ENCODE measurements at regions not wholly inside any gene's neighbourhood (a gene's known extent, or its start where the extent isn't known, plus 50 kb on each side); places are given as distances from the start of the nearest gene placed in this dataset.

DNA sequence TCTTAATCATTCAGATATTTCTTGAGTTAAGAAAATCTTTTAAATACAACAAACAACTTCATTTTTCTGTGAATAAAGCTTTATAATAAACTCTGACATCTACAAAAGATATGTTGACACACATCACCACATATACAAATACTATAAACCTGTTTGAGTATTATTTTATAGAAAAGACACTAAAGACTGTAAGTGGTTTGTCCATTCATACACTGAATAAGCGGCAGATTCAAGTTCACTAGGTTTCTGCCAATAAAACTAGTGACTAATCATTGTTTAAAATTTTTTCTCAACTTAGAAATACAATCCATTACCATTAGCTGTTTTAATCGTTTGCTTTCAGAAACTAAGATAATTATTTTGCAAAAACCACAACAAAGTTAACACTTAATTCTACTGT, 1900.0 kb downstream of the C4orf33 start:
- Histone ChIP-seq H4K20me1 (ENCODE audit: insufficient read depth) (no peaks in the 10 kb centered on the region), H3K9me3 (ENCODE audit: low read length) (no peaks in the 10 kb centered on the region), H3K9me2 (ENCODE audit: insufficient read depth, low read length) (no peaks in the 10 kb centered on the region), H3K9ac (ENCODE audit: low read length) (no peak overlapping the region), H3K4me3 (ENCODE audit: low read length) (no peak overlapping the region), H3K4me2 (ENCODE audit: low read length) (no peak overlapping the region), H2AFZ (ENCODE audit: low read depth, low read length) (no peak overlapping the region), H3K27me3 (ENCODE audit: insufficient read depth, low read depth, low read length) (no peaks in the 10 kb centered on the region), H3K27ac (ENCODE audit: low read length) (no peak overlapping the region), H3K36me3 (ENCODE audit: insufficient read depth, low read length) (no peaks in the 10 kb centered on the region), H3F3A (ENCODE audit: insufficient read depth, low read length, poor library complexity, severe bottlenecking) (no peaks in the 10 kb centered on the region), H3K79me2 (replicated peaks; ENCODE audit: insufficient read depth, low read length) (no peaks in the 10 kb centered on the region)
- no peak for TF ChIP-seq TAF1 (IDR thresholded peaks at IDR 0.05; ENCODE audit: low read depth)
- TF ChIP-seq, protein P1, sequence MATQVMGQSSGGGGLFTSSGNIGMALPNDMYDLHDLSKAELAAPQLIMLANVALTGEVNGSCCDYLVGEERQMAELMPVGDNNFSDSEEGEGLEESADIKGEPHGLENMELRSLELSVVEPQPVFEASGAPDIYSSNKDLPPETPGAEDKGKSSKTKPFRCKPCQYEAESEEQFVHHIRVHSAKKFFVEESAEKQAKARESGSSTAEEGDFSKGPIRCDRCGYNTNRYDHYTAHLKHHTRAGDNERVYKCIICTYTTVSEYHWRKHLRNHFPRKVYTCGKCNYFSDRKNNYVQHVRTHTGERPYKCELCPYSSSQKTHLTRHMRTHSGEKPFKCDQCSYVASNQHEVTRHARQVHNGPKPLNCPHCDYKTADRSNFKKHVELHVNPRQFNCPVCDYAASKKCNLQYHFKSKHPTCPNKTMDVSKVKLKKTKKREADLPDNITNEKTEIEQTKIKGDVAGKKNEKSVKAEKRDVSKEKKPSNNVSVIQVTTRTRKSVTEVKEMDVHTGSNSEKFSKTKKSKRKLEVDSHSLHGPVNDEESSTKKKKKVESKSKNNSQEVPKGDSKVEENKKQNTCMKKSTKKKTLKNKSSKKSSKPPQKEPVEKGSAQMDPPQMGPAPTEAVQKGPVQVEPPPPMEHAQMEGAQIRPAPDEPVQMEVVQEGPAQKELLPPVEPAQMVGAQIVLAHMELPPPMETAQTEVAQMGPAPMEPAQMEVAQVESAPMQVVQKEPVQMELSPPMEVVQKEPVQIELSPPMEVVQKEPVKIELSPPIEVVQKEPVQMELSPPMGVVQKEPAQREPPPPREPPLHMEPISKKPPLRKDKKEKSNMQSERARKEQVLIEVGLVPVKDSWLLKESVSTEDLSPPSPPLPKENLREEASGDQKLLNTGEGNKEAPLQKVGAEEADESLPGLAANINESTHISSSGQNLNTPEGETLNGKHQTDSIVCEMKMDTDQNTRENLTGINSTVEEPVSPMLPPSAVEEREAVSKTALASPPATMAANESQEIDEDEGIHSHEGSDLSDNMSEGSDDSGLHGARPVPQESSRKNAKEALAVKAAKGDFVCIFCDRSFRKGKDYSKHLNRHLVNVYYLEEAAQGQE (IDR thresholded peaks at IDR 0.05; ENCODE audit: borderline replicate concordance) = no peak
- TF ChIP-seq RAD21 (conservative IDR thresholded peaks at IDR 0.05) = no peak
- TF ChIP-seq EZH2 (IDR thresholded peaks at IDR 0.05; ENCODE audit: borderline replicate concordance, insufficient read depth, low read length, poor library complexity, severe bottlenecking) = no peak
- TF ChIP-seq SMC3 (conservative IDR thresholded peaks at IDR 0.05; ENCODE audit: poor library complexity) = no peak
- no peak for TF ChIP-seq MXI1 (conservative IDR thresholded peaks at IDR 0.05; ENCODE audit: poor library complexity, severe bottlenecking)
- TF ChIP-seq POLR2AphosphoS5 (IDR thresholded peaks at IDR 0.05) = no peak
- no peak for TF ChIP-seq CTCF (IDR thresholded peaks at IDR 0.05; ENCODE audit: poor library complexity, severe bottlenecking)
- TF ChIP-seq EP300 (conservative IDR thresholded peaks at IDR 0.05; ENCODE audit: poor library complexity, severe bottlenecking) = no peak

GRCh38 chr4:131001371-131001770, 1905.4 kb downstream of the C4orf33 start:
- Histone ChIP-seq H3K9me2 (ENCODE audit: insufficient read depth, low read length) (no peaks in the 10 kb centered on the region), H3K27ac (ENCODE audit: low read length) (no peak overlapping the region), H3K79me2 (replicated peaks; ENCODE audit: insufficient read depth, low read length) (no peaks in the 10 kb centered on the region), H2AFZ (ENCODE audit: low read depth, low read length) (no peak overlapping the region), H4K20me1 (ENCODE audit: insufficient read depth) (no peaks in the 10 kb centered on the region), H3K4me2 (ENCODE audit: low read length) (no peak overlapping the region), H3K9me3 (ENCODE audit: low read length) (no peaks in the 10 kb centered on the region), H3K36me3 (ENCODE audit: insufficient read depth, low read length) (no peaks in the 10 kb centered on the region), H3K4me3 (ENCODE audit: low read length) (no peak overlapping the region), H3K27me3 (ENCODE audit: insufficient read depth, low read depth, low read length) (no peaks in the 10 kb centered on the region), H3F3A (ENCODE audit: insufficient read depth, low read length, poor library complexity, severe bottlenecking) (no peaks in the 10 kb centered on the region), H3K9ac (ENCODE audit: low read length) (no peak overlapping the region)
- TF ChIP-seq POLR2AphosphoS5 (IDR thresholded peaks at IDR 0.05) (no peak), MXI1 (conservative IDR thresholded peaks at IDR 0.05; ENCODE audit: poor library complexity, severe bottlenecking) (no peak), EZH2 (IDR thresholded peaks at IDR 0.05; ENCODE audit: borderline replicate concordance, insufficient read depth, low read length, poor library complexity, severe bottlenecking) (no peak), RAD21 (conservative IDR thresholded peaks at IDR 0.05) (no peak), TAF1 (IDR thresholded peaks at IDR 0.05; ENCODE audit: low read depth) (no peak), CTCF (IDR thresholded peaks at IDR 0.05; ENCODE audit: poor library complexity, severe bottlenecking) (no peak), SMC3 (conservative IDR thresholded peaks at IDR 0.05; ENCODE audit: poor library complexity) (no peak), EP300 (conservative IDR thresholded peaks at IDR 0.05; ENCODE audit: poor library complexity, severe bottlenecking) (no peak)
- TF ChIP-seq, protein P1 (IDR thresholded peaks at IDR 0.05; ENCODE audit: borderline replicate concordance) = no peak

Data from neural cell (in vitro differentiated cells).